ENCODE measurements at regions not wholly inside any gene's neighbourhood (a gene's known extent, or its start where the extent isn't known, plus 50 kb on each side); places are given as distances from the start of the nearest gene placed in this dataset.
"Not testable (repeated sequence)": the region's sequence is repeated elsewhere in the genome, so short reads cannot be mapped to it uniquely, and the experiment has no call there.

- no peak for TF ChIP-seq CTCF (IDR thresholded peaks at IDR 0.05; ENCODE audit: insufficient read depth, low read length, poor library complexity, severe bottlenecking)
Measured at GRCh38 chr4:129822701-129823100, 726.7 kb downstream of the C4orf33 start.

GRCh38 chr4:129823105-129823504, 727.2 kb downstream of the C4orf33 start:
- no peak for TF ChIP-seq CTCF (IDR thresholded peaks at IDR 0.05; ENCODE audit: insufficient read depth, low read length, poor library complexity, severe bottlenecking)
- no peak overlapping the region for H3K4me3 ChIP-seq (ENCODE audit: low read depth, low read length)
- DNase-seq (ENCODE audit: low read depth) = no peak
- no peaks in the 10 kb centered on the region for H3K27me3 ChIP-seq (ENCODE audit: control insufficient read depth, insufficient read depth, low read length)
- no peaks in the 10 kb centered on the region for H3K36me3 ChIP-seq (ENCODE audit: control insufficient read depth, insufficient read depth, low read length)

More at GRCh38 chr4:129822701-129823100, 726.7 kb downstream of the C4orf33 start:
- H3K4me3 ChIP-seq (ENCODE audit: low read depth, low read length) = no peak overlapping the region
- no peaks in the 10 kb centered on the region for H3K27me3 ChIP-seq (ENCODE audit: control insufficient read depth, insufficient read depth, low read length)
- no peaks in the 10 kb centered on the region for H3K36me3 ChIP-seq (ENCODE audit: control insufficient read depth, insufficient read depth, low read length)
- no peak for DNase-seq (ENCODE audit: low read depth)

- no peaks in the 10 kb centered on the region for H3K36me3 ChIP-seq (ENCODE audit: control insufficient read depth, insufficient read depth, low read length)
- H3K27me3 ChIP-seq (ENCODE audit: control insufficient read depth, insufficient read depth, low read length) = no peaks in the 10 kb centered on the region
- no peak overlapping the region for H3K4me3 ChIP-seq (ENCODE audit: low read depth, low read length)
- no peak for DNase-seq (ENCODE audit: low read depth)
- TF ChIP-seq CTCF (IDR thresholded peaks at IDR 0.05; ENCODE audit: insufficient read depth, low read length, poor library complexity, severe bottlenecking) = no peak
Measured at GRCh38 chr4:129829373-129829772, 733.4 kb downstream of the C4orf33 start.

GRCh38 chr4:129839687-129840086, 743.7 kb downstream of the C4orf33 start:
- Histone ChIP-seq H3K4me3 (ENCODE audit: low read depth, low read length) (no peak overlapping the region), H3K36me3 (ENCODE audit: control insufficient read depth, insufficient read depth, low read length) (no peaks in the 10 kb centered on the region), H3K27me3 (ENCODE audit: control insufficient read depth, insufficient read depth, low read length) (no peaks in the 10 kb centered on the region)
- TF ChIP-seq CTCF (IDR thresholded peaks at IDR 0.05; ENCODE audit: insufficient read depth, low read length, poor library complexity, severe bottlenecking) = no peak
- DNase-seq (ENCODE audit: low read depth) = no peak

- no peaks in the 10 kb centered on the region for H3K27me3 ChIP-seq (ENCODE audit: control insufficient read depth, insufficient read depth, low read length)
- H3K36me3 ChIP-seq (ENCODE audit: control insufficient read depth, insufficient read depth, low read length) = no peaks in the 10 kb centered on the region
- DNase-seq (ENCODE audit: low read depth) = no peak
- H3K4me3 ChIP-seq (ENCODE audit: low read depth, low read length) = no peak overlapping the region
- TF ChIP-seq CTCF (IDR thresholded peaks at IDR 0.05; ENCODE audit: insufficient read depth, low read length, poor library complexity, severe bottlenecking) = no peak
Measured at GRCh38 chr4:129842096-129842495, 746.1 kb downstream of the C4orf33 start.

- H3K36me3 ChIP-seq (ENCODE audit: control insufficient read depth, insufficient read depth, low read length) = no peaks in the 10 kb centered on the region
- no peaks in the 10 kb centered on the region for H3K27me3 ChIP-seq (ENCODE audit: control insufficient read depth, insufficient read depth, low read length)
- DNase-seq (ENCODE audit: low read depth) = no peak
- no peak overlapping the region for H3K4me3 ChIP-seq (ENCODE audit: low read depth, low read length)
- no peak for TF ChIP-seq CTCF (IDR thresholded peaks at IDR 0.05; ENCODE audit: insufficient read depth, low read length, poor library complexity, severe bottlenecking)
Measured at GRCh38 chr4:129852434-129852833, 756.5 kb downstream of the C4orf33 start.

- not testable (repeated sequence) for H3K4me3 ChIP-seq (ENCODE audit: low read depth, low read length); DNase-seq (ENCODE audit: low read depth); H3K27me3 ChIP-seq (ENCODE audit: control insufficient read depth, insufficient read depth, low read length); H3K36me3 ChIP-seq (ENCODE audit: control insufficient read depth, insufficient read depth, low read length)
Measured at GRCh38 chr4:129853685-129854467, 757.9 kb downstream of the C4orf33 start.
